ENCODE measurements at regions not wholly inside any gene's neighbourhood (a gene's known extent, or its start where the extent isn't known, plus 50 kb on each side); places are given as distances from the start of the nearest gene placed in this dataset.

DNA sequence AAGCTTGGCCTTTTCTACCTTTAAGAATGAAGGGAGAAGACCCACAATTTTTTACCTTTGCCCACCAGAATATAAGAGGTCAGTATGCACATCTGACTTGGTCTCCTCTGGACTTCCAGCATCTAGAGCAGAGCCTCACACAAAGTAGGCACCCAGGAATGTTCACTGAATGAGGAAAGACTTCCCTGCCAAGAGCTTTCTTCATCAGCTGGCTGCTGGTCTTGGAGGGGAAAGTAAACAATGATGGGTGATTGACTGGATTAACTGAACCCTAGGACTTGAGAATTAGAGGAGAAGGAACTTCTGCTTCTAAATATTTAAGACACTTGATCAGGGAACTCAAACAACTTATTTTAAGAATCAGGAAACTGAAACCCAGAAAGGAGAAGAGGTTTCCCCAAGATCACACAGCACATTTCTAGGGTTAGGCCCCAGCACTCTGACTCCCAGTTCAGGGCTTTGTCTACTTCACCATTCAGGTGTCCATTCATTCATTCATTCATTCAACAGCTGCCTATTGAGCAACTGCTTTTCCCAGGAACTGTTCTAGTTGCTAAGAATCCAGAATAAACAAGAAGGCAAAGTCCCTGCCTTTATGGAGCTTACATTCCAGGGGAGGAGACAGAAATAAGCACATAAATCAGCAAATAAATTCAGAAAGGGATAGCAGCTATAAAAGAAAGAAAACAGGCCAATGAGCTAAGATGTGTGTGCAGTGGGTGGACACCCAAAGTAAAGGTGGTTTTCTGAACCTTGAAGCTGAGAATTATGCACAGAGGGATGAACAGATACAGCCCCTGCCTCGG is 216.9 kb upstream of the LRFN2 start:
- intact Hi-C loops (cut with DNase I; ENCODE audit: low total_unique reads), result no loop called here
- Histone ChIP-seq H3K27ac (no peak overlapping the region), H3K9me3 (no peaks in the 10 kb centered on the region), H3K4me3 (no peak overlapping the region), H3K36me3 (ENCODE audit: low read depth, missing control alignments) (no peaks in the 10 kb centered on the region), H3K4me1 (no peaks in the 10 kb centered on the region), H3K27me3 (no peaks in the 10 kb centered on the region)
- TF ChIP-seq, protein P1, sequence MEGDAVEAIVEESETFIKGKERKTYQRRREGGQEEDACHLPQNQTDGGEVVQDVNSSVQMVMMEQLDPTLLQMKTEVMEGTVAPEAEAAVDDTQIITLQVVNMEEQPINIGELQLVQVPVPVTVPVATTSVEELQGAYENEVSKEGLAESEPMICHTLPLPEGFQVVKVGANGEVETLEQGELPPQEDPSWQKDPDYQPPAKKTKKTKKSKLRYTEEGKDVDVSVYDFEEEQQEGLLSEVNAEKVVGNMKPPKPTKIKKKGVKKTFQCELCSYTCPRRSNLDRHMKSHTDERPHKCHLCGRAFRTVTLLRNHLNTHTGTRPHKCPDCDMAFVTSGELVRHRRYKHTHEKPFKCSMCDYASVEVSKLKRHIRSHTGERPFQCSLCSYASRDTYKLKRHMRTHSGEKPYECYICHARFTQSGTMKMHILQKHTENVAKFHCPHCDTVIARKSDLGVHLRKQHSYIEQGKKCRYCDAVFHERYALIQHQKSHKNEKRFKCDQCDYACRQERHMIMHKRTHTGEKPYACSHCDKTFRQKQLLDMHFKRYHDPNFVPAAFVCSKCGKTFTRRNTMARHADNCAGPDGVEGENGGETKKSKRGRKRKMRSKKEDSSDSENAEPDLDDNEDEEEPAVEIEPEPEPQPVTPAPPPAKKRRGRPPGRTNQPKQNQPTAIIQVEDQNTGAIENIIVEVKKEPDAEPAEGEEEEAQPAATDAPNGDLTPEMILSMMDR (IDR thresholded peaks at IDR 0.05), result no peak
- TF ChIP-seq POLR2A (IDR thresholded peaks at IDR 0.05), result no peak
- WGBS, 2 donors, result 100% methylated on average over 1 of the region's 1 CpG
- DNase-seq, result no peak

DNA sequence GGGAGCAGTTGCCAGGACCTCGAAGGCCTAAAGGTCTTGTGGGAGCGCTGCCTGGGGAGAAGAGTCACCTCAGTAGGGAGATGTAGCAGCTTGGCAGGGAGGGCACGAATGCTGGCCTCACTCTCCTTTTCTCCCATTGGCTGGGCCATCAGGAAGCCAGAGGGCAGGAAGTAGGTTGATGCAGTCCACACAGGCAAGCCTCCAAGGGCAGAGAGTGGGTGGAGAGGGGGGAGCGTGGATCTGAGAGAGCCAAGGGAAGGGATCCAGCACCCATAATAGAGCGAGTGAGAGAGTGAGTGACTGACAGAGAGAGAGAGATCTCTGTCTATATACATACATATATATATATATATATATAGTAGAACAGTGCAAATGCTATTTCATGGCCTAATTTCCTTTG is 215.3 kb upstream of the LRFN2 start:
- no peak for TF ChIP-seq POLR2A (IDR thresholded peaks at IDR 0.05)
- TF ChIP-seq, protein P1 (IDR thresholded peaks at IDR 0.05), result no peak
- Histone ChIP-seq H3K4me3 (no peak overlapping the region), H3K27me3 (no peaks in the 10 kb centered on the region), H3K27ac (no peak overlapping the region), H3K4me1 (no peaks in the 10 kb centered on the region), H3K36me3 (ENCODE audit: low read depth, missing control alignments) (no peaks in the 10 kb centered on the region), H3K9me3 (no peaks in the 10 kb centered on the region)
- intact Hi-C loops (cut with DNase I; ENCODE audit: low total_unique reads), result no loop called here
- 77 to 80% methylated on average over 5 of the region's 5 CpGs for WGBS, 2 donors
- DNase-seq, result no peak

DNA sequence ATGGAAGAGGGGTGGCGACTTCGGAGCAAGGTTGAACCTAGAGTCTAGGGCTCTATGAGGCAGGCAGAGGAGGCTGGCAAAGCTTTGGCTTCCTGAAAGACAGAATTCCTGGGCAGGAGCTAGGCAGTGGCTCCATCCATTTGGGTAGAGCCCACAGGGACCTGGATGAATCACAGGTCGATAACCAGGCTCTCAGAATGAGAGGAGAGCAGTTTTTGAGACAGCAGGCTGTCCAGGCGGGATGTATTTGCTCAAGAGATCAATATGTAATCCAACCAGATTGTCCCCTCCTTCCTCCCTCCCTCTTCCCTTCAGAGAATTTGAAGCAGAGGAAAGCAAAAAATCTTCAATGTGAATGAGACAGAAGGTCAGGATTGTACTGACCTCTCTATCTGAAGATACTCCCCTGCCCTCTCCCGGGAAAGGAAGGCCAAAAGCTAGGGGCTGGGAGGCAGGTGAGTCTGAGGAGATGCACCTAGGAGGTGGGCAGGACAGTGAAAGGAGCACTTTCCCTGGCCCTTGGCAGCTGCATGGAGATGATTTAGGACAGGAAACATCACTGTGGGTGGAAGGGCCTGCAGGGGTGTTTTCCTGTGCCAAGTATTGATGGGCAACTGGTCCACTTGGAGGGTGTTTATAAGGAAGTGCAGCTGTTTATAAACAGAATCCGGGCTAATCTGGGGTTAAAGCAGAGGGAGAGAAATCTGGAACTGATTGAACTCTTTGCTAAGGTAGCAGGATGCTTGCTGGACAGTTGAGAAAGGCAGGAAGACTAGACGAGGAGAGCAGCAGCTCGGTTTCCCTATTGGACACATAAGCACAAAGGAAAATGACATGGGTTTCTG is 212.4 kb upstream of the LRFN2 start:
- H3K9me3 ChIP-seq, result no peaks in the 10 kb centered on the region
- H3K36me3 ChIP-seq (ENCODE audit: low read depth, missing control alignments), result no peaks in the 10 kb centered on the region
- no peak overlapping the region for H3K4me3 ChIP-seq
- no peak overlapping the region for H3K27ac ChIP-seq
- no peak for TF ChIP-seq POLR2A (IDR thresholded peaks at IDR 0.05)
- TF ChIP-seq, protein P1 (IDR thresholded peaks at IDR 0.05), result no peak
- no peak for DNase-seq
- intact Hi-C loops (cut with DNase I; ENCODE audit: low total_unique reads), result no loop called here
- WGBS, 2 donors, result 82 to 83% methylated on average over 8 of the region's 8 CpGs
- no peaks in the 10 kb centered on the region for H3K27me3 ChIP-seq
- no peaks in the 10 kb centered on the region for H3K4me1 ChIP-seq

DNA sequence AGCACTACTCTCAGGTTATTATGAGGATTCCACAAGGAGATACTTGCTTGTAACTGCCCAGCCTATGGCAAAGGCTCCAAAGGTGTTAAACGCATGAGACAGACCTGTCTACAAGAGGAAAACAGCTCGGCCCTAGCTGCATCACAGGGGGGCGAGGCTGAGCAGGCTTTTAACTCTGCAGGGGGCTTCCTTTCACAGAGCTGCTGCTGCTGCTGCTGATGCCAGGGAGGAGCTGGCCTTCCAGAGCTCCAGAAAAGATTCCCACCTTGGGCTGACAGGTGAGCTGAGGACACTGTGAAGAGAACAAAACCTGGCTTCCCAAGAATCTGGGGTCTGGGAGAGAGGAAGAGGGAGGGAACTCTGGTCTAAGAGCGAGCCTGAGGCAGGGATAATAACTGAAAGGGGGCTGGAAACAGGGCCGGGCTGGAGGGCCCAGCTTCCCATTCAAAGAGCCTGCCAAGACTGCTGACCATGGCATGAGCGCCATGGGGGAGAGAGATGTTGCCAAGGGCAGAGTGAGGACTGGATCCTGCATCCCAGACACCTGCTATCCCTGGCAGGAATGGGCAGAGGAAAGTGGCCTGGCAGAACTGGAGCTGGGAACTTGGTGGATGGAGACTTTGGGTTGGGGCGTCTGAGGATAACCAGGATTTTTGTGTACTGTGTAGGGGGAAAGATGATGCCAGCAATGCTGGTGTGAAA is 211.1 kb upstream of the LRFN2 start:
- no peak for TF ChIP-seq POLR2A (IDR thresholded peaks at IDR 0.05)
- TF ChIP-seq, protein P1 (IDR thresholded peaks at IDR 0.05), result no peak
- no peaks in the 10 kb centered on the region for H3K4me1 ChIP-seq
- no peaks in the 10 kb centered on the region for H3K36me3 ChIP-seq (ENCODE audit: low read depth, missing control alignments)
- intact Hi-C loops (cut with DNase I; ENCODE audit: low total_unique reads), result no loop called here
- H3K27ac ChIP-seq, result no peak overlapping the region
- no peaks in the 10 kb centered on the region for H3K9me3 ChIP-seq
- H3K27me3 ChIP-seq, result no peaks in the 10 kb centered on the region
- no peak overlapping the region for H3K4me3 ChIP-seq
- WGBS, 2 donors, result 91 to 94% methylated on average over 7 of the region's 7 CpGs
- no peak for DNase-seq

Data from testis (tissue), 2 donors.